HG03442 (cell line): ENCODE measurements at regions not wholly inside any gene's neighbourhood (a gene's known extent, or its start where the extent isn't known, plus 50 kb on each side); places are given as distances from the start of the nearest gene placed in this dataset.
A peak's percentile ranks its signal among the peaks of the same experiment; 100 is the strongest.

ENCODE experiments used
- ATAC-seq: cut with Tn5 transposase; IDR thresholded peaks from one replicate; pipeline ENCODE4 v1.9.1; 2021; ENCODE audit warnings: mild to moderate bottlenecking, moderate library complexity; ENCODE audit not compliant: unreplicated experiment

DNA sequence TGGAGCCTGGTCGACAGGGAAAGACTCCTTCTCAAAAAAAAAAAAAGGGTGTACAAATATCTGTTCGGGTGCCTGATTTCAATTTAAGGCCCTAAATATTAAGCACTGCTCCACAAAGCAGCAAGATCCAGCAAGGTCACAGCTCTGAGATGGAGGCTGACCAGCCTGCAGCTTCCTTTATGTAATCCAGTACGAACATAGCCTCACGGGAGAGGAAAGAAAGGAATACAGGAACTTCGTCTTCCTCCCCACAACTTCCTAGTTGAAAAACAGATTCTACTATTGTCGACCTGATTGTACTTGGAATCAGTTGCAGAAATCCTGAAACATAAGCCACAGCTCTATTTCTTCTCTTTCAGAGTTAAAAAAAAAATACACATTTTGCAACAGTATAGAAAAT is 53.5 kb upstream of the TBC1D9 start:
- ATAC-seq, result no peak

DNA sequence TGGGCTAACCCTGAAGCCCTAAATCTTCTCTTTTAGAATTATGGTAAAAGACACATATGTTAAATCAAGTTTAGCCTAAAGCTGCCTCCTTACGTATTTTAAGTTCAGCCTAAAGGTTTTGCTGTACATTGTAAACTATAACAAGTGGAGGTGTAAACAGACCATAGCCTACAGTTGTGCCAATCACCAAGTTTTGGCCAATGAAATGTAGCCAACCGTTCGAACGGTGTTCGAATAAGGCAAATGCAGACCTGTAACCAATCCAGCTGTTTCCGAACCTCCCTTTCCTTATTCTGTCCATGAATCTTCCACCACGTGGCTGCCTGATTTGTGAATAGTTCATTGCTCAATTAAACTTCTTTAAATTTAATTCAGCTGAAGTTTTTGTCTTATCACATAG is 52.1 kb upstream of the TBC1D9 start:
- no peak for ATAC-seq

DNA sequence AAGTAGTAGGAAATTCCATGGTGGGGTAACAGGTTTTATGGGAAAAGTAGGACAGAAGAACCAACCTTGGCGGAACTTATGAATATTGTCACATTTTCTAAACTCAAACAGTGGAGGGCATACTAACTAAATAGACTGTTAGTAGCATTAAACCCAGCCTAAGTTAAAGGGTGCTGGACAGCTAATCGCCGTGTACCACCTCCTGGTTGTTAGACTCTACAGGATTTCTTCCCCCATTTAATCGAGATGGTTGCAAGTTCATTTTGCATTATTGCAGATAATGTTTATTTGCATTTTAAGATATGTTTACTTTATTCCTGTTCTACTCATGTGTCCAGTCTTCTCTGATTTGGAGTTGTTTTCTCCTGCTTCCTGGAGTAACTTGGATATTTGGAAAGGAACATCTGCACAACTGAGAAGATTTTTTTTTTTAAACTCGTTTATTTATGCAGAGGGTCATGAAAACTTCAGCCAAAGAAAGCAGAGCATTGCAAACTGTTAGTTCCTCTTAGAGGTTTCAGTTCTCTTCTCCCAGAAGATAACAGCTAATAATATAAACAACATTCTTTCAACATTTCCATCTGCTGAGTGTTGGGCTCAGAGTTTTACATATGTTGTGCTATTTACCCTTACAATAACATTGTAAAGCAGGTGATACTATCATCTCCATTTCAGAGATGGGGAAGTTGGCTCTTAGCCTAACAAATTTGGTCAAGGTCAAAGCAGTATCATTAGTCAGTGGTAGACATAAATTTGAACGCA is 51.5 kb upstream of the TBC1D9 start:
- peak; percentile 85 for ATAC-seq

DNA sequence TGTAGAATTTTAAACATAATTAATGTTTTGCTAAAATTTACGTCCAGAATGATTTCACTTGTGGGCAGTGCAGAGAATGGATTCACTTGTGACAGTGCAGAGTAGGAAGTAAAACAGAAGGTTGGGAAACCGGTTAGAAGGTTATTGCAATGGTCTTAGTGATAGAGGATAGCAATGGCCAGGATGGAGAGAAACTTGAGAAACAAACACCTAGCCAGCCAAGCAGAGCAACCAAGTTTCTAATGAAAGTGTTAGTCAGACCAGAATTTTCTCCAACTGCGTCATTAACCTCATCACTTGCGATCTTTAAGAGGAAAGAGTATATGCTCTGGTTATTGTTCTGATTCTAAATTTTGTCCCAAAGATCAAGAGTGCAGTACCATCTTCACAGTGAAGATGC is 50.0 kb upstream of the TBC1D9 start:
- peak; percentile 77 for ATAC-seq
